SU-DHL-6 (cell line): ENCODE measurements at regions not wholly inside any gene's neighbourhood (a gene's known extent, or its start where the extent isn't known, plus 50 kb on each side); places are given as distances from the start of the nearest gene placed in this dataset.

Source experiments
- EZH2phosphoT487 ChIP-seq: fragments of 200-600 bp; sonication (generic), shearing (Covaris generic); conservative IDR thresholded peaks from 2 replicates; pipeline ENCODE4 v1.6.1; 2018; ENCODE audit warnings: mild to moderate bottlenecking, antibody characterized with exemption, low read length, moderate library complexity, mixed read lengths
- TF ChIP-seq, protein P1 (sequence below): fragments of 200-600 bp; sonication (generic); IDR thresholded peaks from one replicate; pipeline ENCODE4 v1.5.1; 2017; ENCODE audit warnings: antibody characterized with exemption, mild to moderate bottlenecking, low read length, moderate library complexity; ENCODE audit not compliant: insufficient read depth, poor library complexity, severe bottlenecking

GRCh38 chr11:41775296-41775695, 315.8 kb upstream of the LRRC4C start:
- TF ChIP-seq, protein P1, sequence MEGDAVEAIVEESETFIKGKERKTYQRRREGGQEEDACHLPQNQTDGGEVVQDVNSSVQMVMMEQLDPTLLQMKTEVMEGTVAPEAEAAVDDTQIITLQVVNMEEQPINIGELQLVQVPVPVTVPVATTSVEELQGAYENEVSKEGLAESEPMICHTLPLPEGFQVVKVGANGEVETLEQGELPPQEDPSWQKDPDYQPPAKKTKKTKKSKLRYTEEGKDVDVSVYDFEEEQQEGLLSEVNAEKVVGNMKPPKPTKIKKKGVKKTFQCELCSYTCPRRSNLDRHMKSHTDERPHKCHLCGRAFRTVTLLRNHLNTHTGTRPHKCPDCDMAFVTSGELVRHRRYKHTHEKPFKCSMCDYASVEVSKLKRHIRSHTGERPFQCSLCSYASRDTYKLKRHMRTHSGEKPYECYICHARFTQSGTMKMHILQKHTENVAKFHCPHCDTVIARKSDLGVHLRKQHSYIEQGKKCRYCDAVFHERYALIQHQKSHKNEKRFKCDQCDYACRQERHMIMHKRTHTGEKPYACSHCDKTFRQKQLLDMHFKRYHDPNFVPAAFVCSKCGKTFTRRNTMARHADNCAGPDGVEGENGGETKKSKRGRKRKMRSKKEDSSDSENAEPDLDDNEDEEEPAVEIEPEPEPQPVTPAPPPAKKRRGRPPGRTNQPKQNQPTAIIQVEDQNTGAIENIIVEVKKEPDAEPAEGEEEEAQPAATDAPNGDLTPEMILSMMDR = no peak
- no peak for TF ChIP-seq EZH2phosphoT487
